Epithelial cell of esophagus (primary cell): ENCODE measurements at regions not wholly inside any gene's neighbourhood (a gene's known extent, or its start where the extent isn't known, plus 50 kb on each side); places are given as distances from the start of the nearest gene placed in this dataset.
"Not testable (repeated sequence)": the region's sequence is repeated elsewhere in the genome, so short reads cannot be mapped to it uniquely, and the experiment has no call there.

Experiments used
- DNase-seq: peaks from one replicate; pipeline ENCODE4 v3.0.0; 2010; ENCODE audit warnings: low read depth
- H3K4me3 ChIP-seq: 2 replicates; pipeline ENCODE4 v1.5.1; 2011; ENCODE audit warnings: mild to moderate bottlenecking, low read length, control low read depth
- TF ChIP-seq, protein P1 (sequence below): IDR thresholded peaks from 2 replicates; pipeline ENCODE4 v1.5.1; 2011; ENCODE audit warnings: low read depth, mild to moderate bottlenecking, low read length, control low read depth, inconsistent platforms; ENCODE audit not compliant: insufficient read depth; ENCODE audit errors: missing control alignments

DNA sequence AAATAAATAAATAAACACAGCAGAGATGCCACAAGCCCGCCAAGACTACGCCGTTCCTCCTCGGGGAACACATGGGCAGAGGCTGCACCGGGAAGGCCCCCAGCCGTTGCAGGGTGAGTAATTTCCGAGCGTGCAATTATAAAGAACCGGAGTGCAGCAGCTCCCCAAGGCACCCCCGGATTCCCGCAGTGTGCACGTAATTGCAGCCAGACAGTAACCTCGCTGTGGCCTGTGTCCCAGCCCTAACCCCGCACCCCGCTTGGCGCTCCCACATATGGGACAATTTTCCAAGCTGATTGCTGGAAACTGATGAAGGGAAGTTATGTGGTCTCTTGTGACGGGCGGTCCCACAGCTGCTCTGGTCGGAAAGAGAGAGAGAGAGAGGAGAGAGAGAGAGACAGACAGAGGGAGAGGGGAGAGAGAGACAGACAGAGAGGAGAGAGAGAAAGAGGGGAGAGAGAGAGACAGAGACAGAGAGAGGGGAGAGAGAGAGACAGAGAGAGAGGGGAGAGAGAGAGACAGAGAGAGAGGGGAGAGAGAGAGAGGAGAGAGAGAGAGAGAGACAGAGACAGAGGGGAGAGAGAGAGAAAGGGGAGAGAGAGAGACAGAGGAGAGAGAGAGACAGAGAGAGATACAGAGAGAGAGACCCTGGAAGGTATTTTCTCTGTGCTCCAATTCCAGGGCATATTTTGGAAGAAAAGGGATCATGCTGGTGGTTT is 275.4 kb downstream of the SHOX start:
- DNase-seq, result no peak
- no peak overlapping the region for H3K4me3 ChIP-seq
- TF ChIP-seq, protein P1, sequence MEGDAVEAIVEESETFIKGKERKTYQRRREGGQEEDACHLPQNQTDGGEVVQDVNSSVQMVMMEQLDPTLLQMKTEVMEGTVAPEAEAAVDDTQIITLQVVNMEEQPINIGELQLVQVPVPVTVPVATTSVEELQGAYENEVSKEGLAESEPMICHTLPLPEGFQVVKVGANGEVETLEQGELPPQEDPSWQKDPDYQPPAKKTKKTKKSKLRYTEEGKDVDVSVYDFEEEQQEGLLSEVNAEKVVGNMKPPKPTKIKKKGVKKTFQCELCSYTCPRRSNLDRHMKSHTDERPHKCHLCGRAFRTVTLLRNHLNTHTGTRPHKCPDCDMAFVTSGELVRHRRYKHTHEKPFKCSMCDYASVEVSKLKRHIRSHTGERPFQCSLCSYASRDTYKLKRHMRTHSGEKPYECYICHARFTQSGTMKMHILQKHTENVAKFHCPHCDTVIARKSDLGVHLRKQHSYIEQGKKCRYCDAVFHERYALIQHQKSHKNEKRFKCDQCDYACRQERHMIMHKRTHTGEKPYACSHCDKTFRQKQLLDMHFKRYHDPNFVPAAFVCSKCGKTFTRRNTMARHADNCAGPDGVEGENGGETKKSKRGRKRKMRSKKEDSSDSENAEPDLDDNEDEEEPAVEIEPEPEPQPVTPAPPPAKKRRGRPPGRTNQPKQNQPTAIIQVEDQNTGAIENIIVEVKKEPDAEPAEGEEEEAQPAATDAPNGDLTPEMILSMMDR, result no peak

DNA sequence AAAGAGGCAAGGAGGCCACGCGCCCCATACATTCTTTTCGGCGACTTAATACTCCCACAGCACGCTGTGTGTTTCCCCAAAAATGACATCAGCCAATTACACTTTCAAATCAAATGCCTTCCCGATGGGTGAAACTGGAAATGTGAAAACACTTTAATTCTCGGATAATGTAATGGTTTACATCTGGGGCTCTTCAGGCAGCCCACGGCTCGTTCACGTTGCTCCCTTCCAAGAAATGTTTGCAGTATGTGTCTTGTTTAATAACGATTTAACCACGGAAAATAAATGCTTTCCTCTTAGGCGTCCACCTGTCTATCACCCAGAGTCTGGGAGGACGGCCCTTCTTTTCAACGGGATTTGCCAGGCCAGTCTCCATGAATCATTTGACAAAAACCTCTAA is 272.5 kb downstream of the SHOX start:
- no peak for DNase-seq
- H3K4me3 ChIP-seq, result no peak overlapping the region
- TF ChIP-seq, protein P1, result no peak

DNA sequence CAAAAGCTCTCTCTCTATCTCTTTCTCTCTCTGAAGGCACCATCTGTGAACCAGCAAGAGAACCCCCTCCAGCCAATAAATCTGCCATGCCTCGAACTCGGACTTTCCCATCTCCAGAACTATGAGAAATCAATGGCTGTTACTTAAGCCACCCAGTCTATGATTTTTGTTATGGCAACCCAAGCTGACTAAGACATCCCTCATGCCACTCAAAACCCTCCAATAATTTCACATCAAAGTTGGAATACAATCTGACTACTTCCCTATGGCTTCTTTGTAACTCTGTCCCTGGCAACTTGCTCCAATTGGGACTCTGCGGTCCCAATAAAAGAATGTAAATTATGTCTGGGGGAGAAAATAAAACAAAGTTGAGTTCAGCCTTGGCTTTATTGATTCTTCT is 265.7 kb downstream of the SHOX start:
- TF ChIP-seq, protein P1, result no peak
- DNase-seq, result no peak
- H3K4me3 ChIP-seq, result no peak overlapping the region

DNA sequence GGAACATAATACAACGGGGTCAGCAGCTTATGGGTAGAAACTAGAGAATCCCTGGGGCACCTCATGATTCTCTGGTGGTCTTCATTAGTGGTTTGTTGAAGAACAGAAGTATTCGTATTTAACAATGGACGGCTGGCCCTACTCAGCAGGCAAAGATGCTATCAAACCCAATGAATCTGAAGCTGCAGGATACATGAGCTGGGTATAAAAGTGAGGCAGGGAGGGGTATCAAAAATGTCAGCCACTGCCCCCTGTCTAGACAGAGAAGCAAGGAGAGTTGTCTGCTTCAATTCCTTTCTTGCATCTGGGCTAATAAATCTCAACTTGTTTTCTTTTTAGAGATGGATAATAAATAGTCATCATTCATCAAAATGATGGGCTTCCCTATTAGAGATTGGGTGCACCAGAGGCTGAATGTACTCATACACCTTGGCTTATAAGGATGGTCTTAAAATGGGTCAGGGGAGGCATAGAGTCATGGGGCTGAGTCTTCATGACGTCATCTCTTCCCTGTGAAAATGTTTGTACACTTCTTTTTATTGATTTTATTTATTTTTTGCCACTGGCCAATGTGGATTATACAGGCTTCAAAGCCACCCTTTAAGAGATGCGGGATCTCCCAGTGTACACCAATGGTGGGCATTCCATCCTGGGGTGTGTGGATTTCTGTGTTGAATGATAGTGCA is 259.5 kb downstream of the SHOX start:
- no peak overlapping the region for H3K4me3 ChIP-seq
- TF ChIP-seq, protein P1, result no peak
- no peak for DNase-seq

DNA sequence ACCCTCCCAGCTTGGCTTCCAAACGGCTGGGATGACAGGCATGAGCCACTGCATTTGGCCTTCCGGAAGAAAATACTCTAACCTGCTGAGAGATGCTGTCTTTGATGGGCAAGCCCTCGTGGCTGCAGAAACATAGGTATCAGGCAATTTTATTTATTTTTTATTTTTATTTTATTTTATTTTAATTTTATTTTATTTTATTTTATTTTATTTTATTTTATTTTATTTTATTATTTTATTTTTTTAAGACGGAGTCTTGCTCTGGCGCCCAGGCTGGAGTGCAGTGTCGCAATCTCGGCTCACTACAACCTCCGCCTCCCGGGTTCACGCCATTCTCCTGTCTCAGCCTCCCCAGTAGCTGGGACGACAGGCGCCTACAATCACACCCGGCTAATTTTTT is 257.1 kb downstream of the SHOX start:
- DNase-seq, result not testable (repeated sequence)

DNA sequence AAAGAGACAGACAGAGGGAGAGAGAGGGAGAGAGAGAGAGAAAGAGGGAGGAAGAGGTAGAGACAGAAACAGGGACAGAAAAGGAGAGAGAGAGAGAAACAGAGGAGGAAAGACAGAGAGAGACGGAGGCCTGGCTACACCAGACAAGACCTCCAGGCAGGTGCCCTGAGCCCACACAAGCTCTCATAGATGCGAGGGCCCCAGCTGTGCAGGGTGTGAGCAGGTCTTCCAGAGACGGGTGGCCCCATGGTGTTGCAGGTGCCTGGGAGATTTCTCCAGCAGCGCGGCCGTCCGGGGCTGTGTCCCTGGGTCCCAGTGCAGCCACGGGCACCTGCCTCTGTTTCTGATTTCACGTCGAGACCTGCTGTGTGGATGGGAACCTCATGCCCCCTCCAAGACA is 253.0 kb downstream of the SHOX start:
- TF ChIP-seq, protein P1, result no peak
- H3K4me3 ChIP-seq, result no peak overlapping the region
- no peak for DNase-seq

More for the DNA sequence above, 257.1 kb downstream of the SHOX start:
- not testable (repeated sequence) for H3K4me3 ChIP-seq

DNA sequence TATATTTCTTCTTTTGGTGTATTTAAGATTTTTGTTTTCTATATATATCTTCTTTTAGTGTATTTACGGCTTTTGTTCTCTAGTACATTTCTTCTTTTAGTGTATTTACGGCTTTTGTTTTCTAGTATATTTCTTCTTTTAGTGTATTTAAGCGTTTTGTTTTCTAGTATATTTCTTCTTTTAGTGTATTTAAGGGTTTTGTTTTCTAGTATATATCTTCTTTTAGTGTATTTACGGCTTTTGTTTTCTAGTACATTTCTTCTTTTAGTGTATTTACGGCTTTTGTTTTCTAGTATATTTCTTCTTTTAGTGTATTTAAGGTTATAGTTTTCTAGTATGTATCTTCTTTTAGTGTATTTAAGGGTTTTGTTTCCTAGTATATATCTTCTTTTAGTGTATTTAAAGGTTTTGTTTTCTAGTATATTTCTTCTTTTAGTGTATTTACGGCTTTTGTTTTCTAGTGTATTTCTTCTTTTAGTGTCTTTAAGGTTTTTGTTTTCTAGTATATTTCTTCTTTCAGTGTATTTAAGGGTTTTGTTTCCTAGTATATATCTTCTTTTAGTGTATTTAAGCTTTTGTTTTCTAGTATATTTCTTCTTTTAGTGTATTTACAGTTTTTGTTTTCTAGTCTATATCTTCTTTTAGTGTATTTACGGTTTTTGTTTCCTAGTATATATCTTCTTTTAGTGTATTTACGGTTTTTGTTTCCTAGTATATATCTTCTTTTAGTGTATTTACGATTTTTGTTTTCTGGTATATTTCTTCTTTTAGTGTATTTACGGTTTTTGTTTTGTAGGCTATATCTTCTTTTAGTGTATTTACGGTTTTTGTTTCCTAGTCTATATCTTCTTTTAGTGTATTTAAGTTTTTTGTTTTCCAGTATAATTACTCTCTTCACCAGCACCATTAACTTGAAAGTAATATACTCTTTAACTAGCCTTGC is 249.4 kb downstream of the SHOX start:
- not testable (repeated sequence) for DNase-seq, H3K4me3 ChIP-seq
